ENCODE measurements at regions not wholly inside any gene's neighbourhood (a gene's known extent, or its start where the extent isn't known, plus 50 kb on each side); places are given as distances from the start of the nearest gene placed in this dataset.
A peak's percentile ranks its signal among the peaks of the same experiment; 100 is the strongest.
"Not testable (repeated sequence)": the region's sequence is repeated elsewhere in the genome, so short reads cannot be mapped to it uniquely, and the experiment has no call there.

- no peak for DNase-seq (ENCODE audit: low read depth in 2 of 2)
Observed at GRCh38 chr1:105386489-105386888, 1636.8 kb downstream of the AMY1C start.

GRCh38 chr1:105396001-105396400 lies 1646.3 kb downstream of the AMY1C start:
- DNase-seq (ENCODE audit: low read depth in 2 of 2): no peak

- DNase-seq (ENCODE audit: low read depth in 2 of 2): no peak
Observed at GRCh38 chr1:105398909-105399308, 1649.2 kb downstream of the AMY1C start.

- DNase-seq (ENCODE audit: low read depth in 2 of 2): no peak
Observed at GRCh38 chr1:105399716-105400115, 1650.0 kb downstream of the AMY1C start.

- no peak for DNase-seq (ENCODE audit: low read depth in 2 of 2)
Observed at GRCh38 chr1:105416261-105416660, 1640.2 kb upstream of the PRMT6 start.

GRCh38 chr1:105419030-105419429 lies 1637.4 kb upstream of the PRMT6 start:
- no peak for DNase-seq (ENCODE audit: low read depth in 2 of 2)

GRCh38 chr1:105427543-105427942 lies 1628.9 kb upstream of the PRMT6 start:
- no peak for DNase-seq (ENCODE audit: low read depth in 2 of 2)

- no peak for DNase-seq (ENCODE audit: low read depth in 2 of 2)
Observed at GRCh38 chr1:105436589-105437259, 1619.8 kb upstream of the PRMT6 start.

GRCh38 chr1:105437847-105438246 lies 1618.6 kb upstream of the PRMT6 start:
- DNase-seq (ENCODE audit: low read depth in 2 of 2): no peak

- DNase-seq (ENCODE audit: low read depth in 2 of 2): peak in 1 of 2 experiments; percentile 4
Observed at GRCh38 chr1:105442901-105443300, 1613.6 kb upstream of the PRMT6 start.

- no peak for DNase-seq (ENCODE audit: low read depth in 2 of 2)
Observed at GRCh38 chr1:105459759-105460158, 1596.7 kb upstream of the PRMT6 start.

- DNase-seq (ENCODE audit: low read depth in 2 of 2): no peak
Observed at GRCh38 chr1:105462308-105462707, 1594.2 kb upstream of the PRMT6 start.

GRCh38 chr1:105467549-105467948 lies 1588.9 kb upstream of the PRMT6 start:
- DNase-seq (ENCODE audit: low read depth in 2 of 2): no peak

- not testable (repeated sequence) for DNase-seq (ENCODE audit: low read depth in 2 of 2)
Observed at GRCh38 chr1:105470541-105470940, 1585.9 kb upstream of the PRMT6 start.

GRCh38 chr1:105483436-105483835 lies 1573.0 kb upstream of the PRMT6 start:
- DNase-seq (ENCODE audit: low read depth in 2 of 2): peak; percentile 26 to 31

GRCh38 chr1:105485207-105485606 lies 1571.3 kb upstream of the PRMT6 start:
- DNase-seq (ENCODE audit: low read depth in 2 of 2): peak; percentile 93

- peak; percentile 44 to 47 for DNase-seq (ENCODE audit: low read depth in 2 of 2)
Observed at GRCh38 chr1:105492921-105493320, 1563.6 kb upstream of the PRMT6 start.

- DNase-seq (ENCODE audit: low read depth in 2 of 2): no peak
Observed at GRCh38 chr1:105516068-105516467, 1540.4 kb upstream of the PRMT6 start.

- DNase-seq (ENCODE audit: low read depth in 2 of 2): no peak
Observed at GRCh38 chr1:105533996-105534395, 1522.5 kb upstream of the PRMT6 start.

GRCh38 chr1:105544475-105544874 lies 1512.0 kb upstream of the PRMT6 start:
- peak in 1 of 2 experiments; percentile 0 for DNase-seq (ENCODE audit: low read depth in 2 of 2)

- DNase-seq (ENCODE audit: low read depth in 2 of 2): no peak
Observed at GRCh38 chr1:105556266-105556665, 1500.2 kb upstream of the PRMT6 start.

- no peak for DNase-seq (ENCODE audit: low read depth in 2 of 2)
Observed at GRCh38 chr1:105558023-105558422, 1498.5 kb upstream of the PRMT6 start.

- DNase-seq (ENCODE audit: low read depth in 2 of 2): no peak
Observed at GRCh38 chr1:105565006-105565405, 1491.5 kb upstream of the PRMT6 start.

GRCh38 chr1:105585791-105586190 lies 1470.7 kb upstream of the PRMT6 start:
- DNase-seq (ENCODE audit: low read depth in 2 of 2): peak in 1 of 2 experiments; percentile 0

Data from fibroblast of skin of left quadriceps (primary cell).